ENCODE measurements at regions not wholly inside any gene's neighbourhood (a gene's known extent, or its start where the extent isn't known, plus 50 kb on each side); places are given as distances from the start of the nearest gene placed in this dataset.

GRCh38 chr2:19809206-19809605, 92.6 kb downstream of the TTC32 start:
- DNase-seq (ENCODE audit: low read depth), result no peak

GRCh38 chr2:19807866-19808265, 93.9 kb downstream of the TTC32 start:
- DNase-seq (ENCODE audit: low read depth), result no peak

- DNase-seq (ENCODE audit: low read depth), result no peak
Measured at GRCh38 chr2:19807346-19807745, 94.4 kb downstream of the TTC32 start.

GRCh38 chr2:19806591-19806990, 95.2 kb downstream of the TTC32 start:
- no peak for DNase-seq (ENCODE audit: low read depth)

GRCh38 chr2:19806131-19806530, 95.7 kb downstream of the TTC32 start:
- DNase-seq (ENCODE audit: low read depth), result no peak

- DNase-seq (ENCODE audit: low read depth), result no peak
Measured at GRCh38 chr2:19805266-19805665, 96.5 kb downstream of the TTC32 start.

GRCh38 chr2:19804639-19805260, 97.0 kb downstream of the TTC32 start:
- no peak for DNase-seq (ENCODE audit: low read depth)

GRCh38 chr2:19802086-19802841, 99.5 kb downstream of the TTC32 start:
- no peak for DNase-seq (ENCODE audit: low read depth)

- DNase-seq (ENCODE audit: low read depth), result peak; percentile 92
Measured at GRCh38 chr2:19801367-19802080, 100.3 kb downstream of the TTC32 start.

GRCh38 chr2:19800796-19801195, 101.0 kb downstream of the TTC32 start:
- DNase-seq (ENCODE audit: low read depth), result no peak

GRCh38 chr2:19799881-19800780, 101.7 kb downstream of the TTC32 start:
- DNase-seq (ENCODE audit: low read depth), result no peak

GRCh38 chr2:19797871-19798270, 103.9 kb downstream of the TTC32 start:
- DNase-seq (ENCODE audit: low read depth), result no peak

- DNase-seq (ENCODE audit: low read depth), result no peak
Measured at GRCh38 chr2:19797243-19797810, 104.5 kb downstream of the TTC32 start.

GRCh38 chr2:19796035-19796695, 105.6 kb downstream of the TTC32 start:
- peak; percentile 86 for DNase-seq (ENCODE audit: low read depth)

GRCh38 chr2:19793132-19793750, 108.5 kb downstream of the TTC32 start:
- DNase-seq (ENCODE audit: low read depth), result no peak

- DNase-seq (ENCODE audit: low read depth), result no peak
Measured at GRCh38 chr2:19790291-19790690, 111.5 kb downstream of the TTC32 start.

- DNase-seq (ENCODE audit: low read depth), result no peak
Measured at GRCh38 chr2:19787134-19787533, 114.6 kb downstream of the TTC32 start.

- peak; percentile 57 for DNase-seq (ENCODE audit: low read depth)
Measured at GRCh38 chr2:19786408-19787058, 115.2 kb downstream of the TTC32 start.

- no peak for DNase-seq (ENCODE audit: low read depth)
Measured at GRCh38 chr2:19785867-19786266, 115.9 kb downstream of the TTC32 start.

GRCh38 chr2:19785447-19785846, 116.3 kb downstream of the TTC32 start:
- no peak for DNase-seq (ENCODE audit: low read depth)
